Endothelial cell of umbilical vein (primary cell): ENCODE measurements at regions not wholly inside any gene's neighbourhood (a gene's known extent, or its start where the extent isn't known, plus 50 kb on each side); places are given as distances from the start of the nearest gene placed in this dataset.

Experiments used
- BruUV-seq: library from RNA; stranded (reverse); fragments of 400-500 nt; replicated peaks from 2 replicates; lab custom pipeline; 2021; lab: Mats Ljungman, UMichigan
- CTCF ChIA-PET: fragments of 300-600, 350-600 bp; sonication (Branson Sonifier 250); formaldehyde crosslinking; loops from one replicate; lab custom pipeline; 2021; ENCODE audit warnings: antibody characterized with exemption, inconsistent platforms; lab: Charles Lee
- POLR2A ChIA-PET: fragments of 300-600, 350-600 bp; sonication (Branson Sonifier 250); formaldehyde crosslinking; loops from one replicate; lab custom pipeline; 2021; ENCODE audit warnings: antibody characterized with exemption, inconsistent platforms; lab: Charles Lee
- DNase-seq: peaks from one replicate; pipeline ENCODE4 v3.0.0-alpha.2; 2011; ENCODE audit warnings: low read depth, low spot score
- FAIRE-seq: peaks from 2 replicates; lab custom pipeline; 2011; peaks lifted over from hg19 to GRCh38; lab: Jason Lieb, UNC
- H2AFZ ChIP-seq: 2 replicates; pipeline ENCODE4 v1.6.0; 2012; ENCODE audit warnings: low read depth, low read length, control low read depth, inconsistent platforms
- H3K27ac ChIP-seq: 2 replicates; pipeline ENCODE4 v1.5.1; 2011; ENCODE audit warnings: low read depth, mild to moderate bottlenecking, control low read depth, low read length, moderate library complexity; ENCODE audit not compliant: insufficient read depth
- H3K27me3 ChIP-seq, 2 experiments: 2 replicates each; pipeline versions ENCODE4 v1.6.0 to v1.6.1; 2011; ENCODE audit warnings: low read length in 2 of 2, mixed read lengths in 1 of 2; ENCODE audit not compliant: control insufficient read depth in 2 of 2, insufficient read depth in 2 of 2
- H3K36me3 ChIP-seq, 2 experiments: 2 replicates in 1 of 2; 3 replicates in 1 of 2; pipeline ENCODE4 v1.5.1; 2011; ENCODE audit warnings: low read length in 2 of 2, mild to moderate bottlenecking in 1 of 2, moderate library complexity in 1 of 2; ENCODE audit not compliant: control insufficient read depth in 2 of 2, insufficient read depth in 2 of 2; ENCODE audit errors: extremely low read depth in 1 of 2
- H3K4me1 ChIP-seq: 3 replicates; pipeline ENCODE4 v1.5.1; 2011; ENCODE audit warnings: mild to moderate bottlenecking, low read length; ENCODE audit not compliant: control insufficient read depth, insufficient read depth; ENCODE audit errors: extremely low read depth
- H3K4me2 ChIP-seq: 2 replicates; pipeline ENCODE4 v1.6.1; 2011; ENCODE audit warnings: low read length, control low read depth, mixed read lengths; ENCODE audit not compliant: insufficient read depth
- H3K4me3 ChIP-seq, 3 experiments: fragments of 200-600 bp in 1 of 3; sonication (generic), shearing (Covaris generic) in 1 of 3; replicated peaks in 1 of 3; 2 replicates each; pipeline ENCODE4 v1.5.1; 2011 to 2016; ENCODE audit warnings: control low read depth in 3 of 3, low read length in 3 of 3, mild to moderate bottlenecking in 2 of 3, inconsistent platforms in 1 of 3, low read depth in 1 of 3, moderate library complexity in 1 of 3; ENCODE audit not compliant: insufficient read depth in 1 of 3
- H3K79me2 ChIP-seq: 2 replicates; pipeline ENCODE4 v1.6.0; 2012; ENCODE audit warnings: low read length, inconsistent platforms; ENCODE audit not compliant: control insufficient read depth, insufficient read depth
- H3K9ac ChIP-seq: replicated peaks from 2 replicates; pipeline ENCODE3; 2011; ENCODE audit warnings: low read length, control low read depth; ENCODE audit not compliant: insufficient read depth; ENCODE audit errors: extremely low read depth
- H3K9me1 ChIP-seq: replicated peaks from 3 replicates; pipeline ENCODE4 v1.6.0; 2011; ENCODE audit warnings: mild to moderate bottlenecking, low read length; ENCODE audit not compliant: control insufficient read depth, insufficient read depth; ENCODE audit errors: extremely low read depth
- H3K9me3 ChIP-seq: replicated peaks from 2 replicates; pipeline ENCODE4 v1.5.1; 2012; ENCODE audit warnings: low read length, inconsistent platforms; ENCODE audit not compliant: control insufficient read depth, insufficient read depth
- H4K20me1 ChIP-seq: replicated peaks from 2 replicates; pipeline ENCODE3; 2011; ENCODE audit warnings: mild to moderate bottlenecking, low read length; ENCODE audit not compliant: control insufficient read depth, insufficient read depth; ENCODE audit errors: extremely low read depth
- EZH2 ChIP-seq: IDR thresholded peaks from 2 replicates; pipeline ENCODE4 v1.6.1; 2012; ENCODE audit warnings: borderline replicate concordance, low read depth, mild to moderate bottlenecking, moderate library complexity, low read length, inconsistent platforms; ENCODE audit not compliant: severe bottlenecking
- FOS ChIP-seq: IDR thresholded peaks from 2 replicates; pipeline ENCODE4 v1.6.1; 2011; ENCODE audit warnings: mild to moderate bottlenecking, low read length, moderate library complexity, borderline replicate concordance; ENCODE audit not compliant: insufficient read depth
- GATA2 ChIP-seq: IDR thresholded peaks from 2 replicates; pipeline ENCODE4 v1.7.0; 2011; ENCODE audit warnings: low read depth, mild to moderate bottlenecking, moderate library complexity, mixed read lengths, low read length; ENCODE audit not compliant: insufficient read length, insufficient read depth
- JUN ChIP-seq: IDR thresholded peaks from 2 replicates; pipeline ENCODE4 v1.6.1; 2011; ENCODE audit warnings: borderline replicate concordance, low read depth; ENCODE audit not compliant: insufficient read length, insufficient read depth
- MAX ChIP-seq: IDR thresholded peaks from 2 replicates; pipeline ENCODE4 v1.6.1; 2011; ENCODE audit not compliant: insufficient read depth, insufficient read length
- MYC ChIP-seq: IDR thresholded peaks from one replicate; pipeline ENCODE4 v1.6.1; 2011; ENCODE audit warnings: mild to moderate bottlenecking, low read depth, low read length
- POLR2A ChIP-seq: IDR thresholded peaks from 2 replicates; pipeline ENCODE4 v1.6.1; 2012; ENCODE audit warnings: low read depth, mild to moderate bottlenecking, control low read depth, low read length
- dilution Hi-C: fragments of 300-500 bp; cut with MboI; formaldehyde crosslinking; loops from one replicate; pipeline ENCODE4 v1.15.0; 2019; ENCODE audit warnings: low sequenced_read_pairs; ENCODE audit not compliant: extremely low pct_ligation_motif_present
- intact Hi-C: fragments of 100-400 bp; cut with micrococcal nuclease; formaldehyde crosslinking; loops from one replicate; pipeline ENCODE4 v1.10.0; 2022

- Histone ChIP-seq H3K27ac (no peak overlapping the region), H4K20me1 (no peaks in the 10 kb centered on the region), H3K9me3 (no peaks in the 10 kb centered on the region), H3K9me1 (no peaks in the 10 kb centered on the region), H2AFZ (no peak overlapping the region), H3K4me3 (no peak overlapping the region), H3K9ac (no peak overlapping the region), H3K27me3 (peaks cover 0 to 7% of the 10 kb centered on the region in 2 experiments), H3K4me1 (peaks cover 8% of the 10 kb centered on the region), H3K36me3 (no peaks in the 10 kb centered on the region), H3K79me2 (no peaks in the 10 kb centered on the region), H3K4me2 (no peak overlapping the region)
- ChIA-PET POLR2A (no interaction called here), CTCF (interaction anchor here (1.1 to 4.3 kb wide), 2 partner anchors 47 to 48 kb away, joined by 3 to 29 read pairs; no protein-coding TSS in a partner anchor)
- dilution Hi-C loops = no loop called here
- TF ChIP-seq MYC (no peak), EZH2 (no peak), MAX (no peak), FOS (no peak), JUN (no peak), GATA2 (no peak), POLR2A (no peak)
- no TSS peak for BruUV-seq
- FAIRE-seq (no peak), DNase-seq (no peak)
- intact Hi-C loops = loop anchor here (2.0 kb wide), 3 partner anchors 19 to 49 kb away; no protein-coding TSS in a partner anchor
Observed at GRCh38 chr3:134425943-134426342, 51.7 kb upstream of the AMOTL2 start.
